IMR-90 (cell line): ENCODE measurements at regions not wholly inside any gene's neighbourhood (a gene's known extent, or its start where the extent isn't known, plus 50 kb on each side); places are given as distances from the start of the nearest gene placed in this dataset.

Experiments used
- ATAC-seq: fragments of 200-7000 bp; cut with Tn5 transposase; 2 replicates; pipeline ENCODE4 v1.9.1; 2020; ENCODE audit warnings: low read depth, mild to moderate bottlenecking, moderate library complexity
- BruUV-seq: library from RNA; stranded (reverse); fragments of 400-500 nt; replicated peaks from 2 replicates; lab custom pipeline; 2021; lab: Mats Ljungman, UMichigan
- CTCF ChIA-PET: fragments of 300-600 bp; formaldehyde crosslinking; extraction: SDS; loops from one replicate; lab custom pipeline; 2021; ENCODE audit warnings: antibody characterized with exemption; lab: Yijun Ruan, JAX
- POLR2A ChIA-PET: fragments of 300-600 bp; sonication (Branson Sonifier 250); formaldehyde crosslinking; loops from one replicate; lab custom pipeline; 2022; ENCODE audit warnings: antibody characterized with exemption; ENCODE audit not compliant: unreplicated experiment; lab: Charles Lee
- DNase-seq: peaks from one replicate; pipeline ENCODE4 v3.0.0; 2013
- H2AFZ ChIP-seq: replicated peaks from 2 replicates; pipeline ENCODE3; 2013; ENCODE audit warnings: low read length, mild to moderate bottlenecking; ENCODE audit not compliant: poor library complexity
- H2AK5ac ChIP-seq: 2 replicates; pipeline ENCODE4 v1.6.1; 2013; ENCODE audit warnings: low read depth, low read length, inconsistent platforms
- H2AK9ac ChIP-seq: replicated peaks from 2 replicates; pipeline ENCODE3; 2013; ENCODE audit warnings: mild to moderate bottlenecking, low read depth, low read length, moderate library complexity; ENCODE audit not compliant: poor library complexity
- H2BK120ac ChIP-seq: 2 replicates; pipeline ENCODE4 v1.6.1; 2013; ENCODE audit warnings: low read depth, low read length, inconsistent platforms
- H2BK15ac ChIP-seq: 3 replicates; pipeline ENCODE4 v1.6.1; 2013; ENCODE audit warnings: low read depth, low read length, inconsistent platforms
- H2BK20ac ChIP-seq: 2 replicates; pipeline ENCODE4 v1.6.1; 2013; ENCODE audit warnings: low read depth, mild to moderate bottlenecking, inconsistent platforms, low read length, moderate library complexity
- H2BK5ac ChIP-seq: 2 replicates; pipeline ENCODE4 v1.6.1; 2013; ENCODE audit warnings: mild to moderate bottlenecking, low read depth, low read length, inconsistent platforms; ENCODE audit not compliant: poor library complexity, severe bottlenecking
- H3K14ac ChIP-seq: replicated peaks from 2 replicates; pipeline ENCODE4 v1.6.1; 2013; ENCODE audit warnings: low read depth, low read length, inconsistent platforms
- H3K18ac ChIP-seq: 2 replicates; pipeline ENCODE4 v1.6.1; 2013; ENCODE audit warnings: low read depth, low read length, control low read depth
- H3K23ac ChIP-seq: 2 replicates; pipeline ENCODE4 v1.6.1; 2013; ENCODE audit warnings: low read depth, low read length, inconsistent platforms
- H3K27ac ChIP-seq: 2 replicates; pipeline ENCODE4 v1.5.1; 2013; ENCODE audit warnings: mild to moderate bottlenecking, control low read depth, low read length; ENCODE audit not compliant: insufficient read depth
- H3K27me3 ChIP-seq: 2 replicates; pipeline ENCODE4 v1.6.1; 2013; ENCODE audit warnings: low read length; ENCODE audit not compliant: control insufficient read depth, insufficient read depth
- H3K36me3 ChIP-seq: 2 replicates; pipeline ENCODE4 v1.6.1; 2013; ENCODE audit warnings: low read length, mixed read lengths; ENCODE audit not compliant: control insufficient read depth, insufficient read depth
- H3K4ac ChIP-seq: 2 replicates; pipeline ENCODE4 v1.6.1; 2013; ENCODE audit warnings: low read depth, low read length, inconsistent platforms
- H3K4me1 ChIP-seq: 2 replicates; pipeline ENCODE4 v1.6.1; 2013; ENCODE audit warnings: low read length, mixed read lengths; ENCODE audit not compliant: control insufficient read depth, insufficient read depth
- H3K4me2 ChIP-seq: 2 replicates; pipeline ENCODE4 v1.6.1; 2013; ENCODE audit warnings: low read depth, mild to moderate bottlenecking, control low read depth, low read length, moderate library complexity
- H3K4me3 ChIP-seq: 2 replicates; pipeline ENCODE4 v1.5.1; 2013; ENCODE audit warnings: low read depth, mild to moderate bottlenecking, control low read depth, low read length, moderate library complexity; ENCODE audit not compliant: insufficient read depth
- H3K56ac ChIP-seq: 2 replicates; pipeline ENCODE4 v1.6.1; 2013; ENCODE audit warnings: low read length, inconsistent platforms; ENCODE audit not compliant: insufficient read depth; ENCODE audit errors: extremely low read depth
- H3K79me1 ChIP-seq, 2 experiments: 2 replicates each; pipeline ENCODE4 v1.6.1; 2013; ENCODE audit warnings: low read length in 2 of 2, inconsistent platforms in 1 of 2, low read depth in 1 of 2
- H3K9ac ChIP-seq: 2 replicates; pipeline ENCODE4 v1.6.1; 2013; ENCODE audit warnings: low read depth, low read length, control low read depth
- H3K9me1 ChIP-seq: 2 replicates; pipeline ENCODE4 v1.6.1; 2013; ENCODE audit warnings: low read length, inconsistent platforms; ENCODE audit not compliant: insufficient read depth
- H3K9me3 ChIP-seq: 2 replicates; pipeline ENCODE4 v1.6.1; 2013; ENCODE audit warnings: low read length; ENCODE audit not compliant: control insufficient read depth, insufficient read depth
- H4K20me1 ChIP-seq: 2 replicates; pipeline ENCODE4 v1.6.1; 2013; ENCODE audit warnings: low read length, inconsistent platforms; ENCODE audit not compliant: insufficient read depth
- H4K5ac ChIP-seq: 2 replicates; pipeline ENCODE4 v1.6.1; 2013; ENCODE audit warnings: mild to moderate bottlenecking, low read depth, low read length, control low read depth
- H4K8ac ChIP-seq, 2 experiments: 2 replicates each; pipeline ENCODE4 v1.6.1; 2013; ENCODE audit warnings: low read depth in 2 of 2, low read length in 2 of 2, control low read depth in 1 of 2, inconsistent platforms in 1 of 2
- H4K91ac ChIP-seq: 2 replicates; pipeline ENCODE4 v1.6.1; 2013; ENCODE audit warnings: low read depth, low read length, inconsistent platforms; ENCODE audit not compliant: insufficient read depth
- CEBPB ChIP-seq: IDR thresholded peaks from 2 replicates; pipeline ENCODE4 v1.6.1; 2012; ENCODE audit warnings: low read depth, low read length, improper control_type of control experiment
- FOS ChIP-seq: fragments of 150-350 bp; IDR thresholded peaks from 2 replicates; pipeline ENCODE4 v1.6.1; 2016; ENCODE audit warnings: low read depth, low read length
- MAZ ChIP-seq: IDR thresholded peaks from 2 replicates; pipeline ENCODE4 v1.6.1; 2012; ENCODE audit warnings: low read depth, mild to moderate bottlenecking, low read length, improper control_type of control experiment, moderate library complexity, borderline replicate concordance
- MXI1 ChIP-seq: IDR thresholded peaks from 2 replicates; pipeline ENCODE4 v1.6.1; 2012; ENCODE audit warnings: low read depth, mild to moderate bottlenecking, low read length, moderate library complexity, borderline replicate concordance
- NFE2L2 ChIP-seq: fragments of 150-350 bp; IDR thresholded peaks from 2 replicates; pipeline ENCODE4 v1.6.1; 2016; ENCODE audit warnings: low read depth, mild to moderate bottlenecking, low read length
- RAD21 ChIP-seq: IDR thresholded peaks from 2 replicates; pipeline ENCODE4 v1.6.1; 2012; ENCODE audit warnings: low read length, improper control_type of control experiment
- RCOR1 ChIP-seq: IDR thresholded peaks from 2 replicates; pipeline ENCODE4 v1.6.1; 2012; ENCODE audit warnings: mild to moderate bottlenecking, low read length, improper control_type of control experiment; ENCODE audit not compliant: insufficient replicate concordance
- RFX5 ChIP-seq: IDR thresholded peaks from 2 replicates; pipeline ENCODE4 v1.8.0; 2012; ENCODE audit warnings: low read depth, mild to moderate bottlenecking, low read length, moderate library complexity
- SMC3 ChIP-seq: fragments of 150-350 bp; IDR thresholded peaks from 2 replicates; pipeline ENCODE4 v1.6.1; 2016; ENCODE audit warnings: low read depth, mild to moderate bottlenecking, antibody characterized with exemption, low read length, moderate library complexity
- dilution Hi-C: fragments of 300-500 bp; cut with HindIII; formaldehyde crosslinking; loops from one replicate; pipeline ENCODE4 v1.14.3; 2018; ENCODE audit warnings: low sequenced_read_pairs; ENCODE audit not compliant: unreplicated experiment
- in situ Hi-C: fragments of 300-500 bp; cut with MboI; formaldehyde crosslinking; loops from 3 replicates; pipeline ENCODE4 v1.14.3; 2019; ENCODE audit warnings: low sequenced_read_pairs, inconsistent platforms, mixed read lengths
- intact Hi-C: fragments of 100-400 bp; cut with micrococcal nuclease; formaldehyde crosslinking; loops from 2 replicates; pipeline ENCODE4 v1.10.0; 2022
- TF ChIP-seq, protein P1 (sequence below): fragments of 150-350 bp; IDR thresholded peaks from 2 replicates; pipeline ENCODE4 v1.6.1; 2017; ENCODE audit warnings: mild to moderate bottlenecking, antibody characterized with exemption, low read length, low read depth
- TF ChIP-seq, protein P2 (sequence below): fragments of 150-350 bp; IDR thresholded peaks from 2 replicates; pipeline ENCODE4 v1.6.1; 2016; ENCODE audit warnings: low read depth, mild to moderate bottlenecking, low read length, moderate library complexity, borderline replicate concordance

DNA sequence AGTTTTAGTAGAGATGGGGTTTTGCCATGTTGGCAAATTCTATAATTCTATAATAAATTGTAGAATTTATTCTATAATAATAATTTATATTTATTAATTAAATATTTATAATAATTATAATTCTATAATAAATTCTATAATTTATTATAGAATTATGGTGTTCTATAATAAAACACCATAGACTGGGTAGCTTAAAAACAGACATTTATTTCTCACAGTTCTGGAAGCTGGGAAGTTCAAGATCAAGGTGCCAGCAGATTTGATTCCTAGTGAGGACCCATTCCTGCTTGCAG, 130.9 kb upstream of the PELI1 start:
- H3K14ac ChIP-seq = no peak overlapping the region
- no peak overlapping the region for H3K23ac ChIP-seq
- H3K56ac ChIP-seq = no peak overlapping the region
- H2BK120ac ChIP-seq = peak overlapping the region; percentile 84
- H3K18ac ChIP-seq = no peak overlapping the region
- H2BK5ac ChIP-seq = no peak overlapping the region
- no peak overlapping the region for H3K27ac ChIP-seq
- peaks cover 23% of the 10 kb centered on the region for H3K9me1 ChIP-seq
- H3K9me3 ChIP-seq = no peaks in the 10 kb centered on the region
- H3K4ac ChIP-seq = peak overlapping the region; percentile 44; the same call in 1 of the 2 replicates
- H3K4me3 ChIP-seq = no peak overlapping the region
- dilution Hi-C loops (no loop called here), in situ Hi-C loops (no loop called here), intact Hi-C loops (no loop called here)
- no peak overlapping the region for H3K9ac ChIP-seq
- H4K5ac ChIP-seq = no peak overlapping the region
- H3K36me3 ChIP-seq = no peaks in the 10 kb centered on the region
- no TSS peak for BruUV-seq
- peak overlapping the region; percentile 88; the same call in 1 of the 2 replicates for H2BK20ac ChIP-seq
- H4K91ac ChIP-seq = peak overlapping the region; percentile 76; the same call in 1 of the 2 replicates
- peaks cover 27% of the 10 kb centered on the region for H3K4me1 ChIP-seq
- H2AK9ac ChIP-seq = no peak overlapping the region
- no peak for DNase-seq
- H4K20me1 ChIP-seq = no peaks in the 10 kb centered on the region
- ATAC-seq = no peak
- no peak overlapping the region for H4K8ac ChIP-seq
- no peaks in the 10 kb centered on the region for H3K79me1 ChIP-seq
- H2AFZ ChIP-seq = no peak overlapping the region
- no peaks in the 10 kb centered on the region for H3K27me3 ChIP-seq
- H2AK5ac ChIP-seq = peak overlapping the region; percentile 64; the same call in 1 of the 2 replicates
- H3K4me2 ChIP-seq = no peak overlapping the region
- ChIA-PET POLR2A (no interaction called here), CTCF (no interaction called here)
- no peak for TF ChIP-seq MAZ
- TF ChIP-seq, protein P1, sequence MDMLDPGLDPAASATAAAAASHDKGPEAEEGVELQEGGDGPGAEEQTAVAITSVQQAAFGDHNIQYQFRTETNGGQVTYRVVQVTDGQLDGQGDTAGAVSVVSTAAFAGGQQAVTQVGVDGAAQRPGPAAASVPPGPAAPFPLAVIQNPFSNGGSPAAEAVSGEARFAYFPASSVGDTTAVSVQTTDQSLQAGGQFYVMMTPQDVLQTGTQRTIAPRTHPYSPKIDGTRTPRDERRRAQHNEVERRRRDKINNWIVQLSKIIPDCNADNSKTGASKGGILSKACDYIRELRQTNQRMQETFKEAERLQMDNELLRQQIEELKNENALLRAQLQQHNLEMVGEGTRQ = no peak
- TF ChIP-seq RFX5 = no peak
- no peak for TF ChIP-seq NFE2L2
- no peak for TF ChIP-seq RAD21
- TF ChIP-seq RCOR1 = no peak
- no peak for TF ChIP-seq MXI1
- TF ChIP-seq, protein P2, sequence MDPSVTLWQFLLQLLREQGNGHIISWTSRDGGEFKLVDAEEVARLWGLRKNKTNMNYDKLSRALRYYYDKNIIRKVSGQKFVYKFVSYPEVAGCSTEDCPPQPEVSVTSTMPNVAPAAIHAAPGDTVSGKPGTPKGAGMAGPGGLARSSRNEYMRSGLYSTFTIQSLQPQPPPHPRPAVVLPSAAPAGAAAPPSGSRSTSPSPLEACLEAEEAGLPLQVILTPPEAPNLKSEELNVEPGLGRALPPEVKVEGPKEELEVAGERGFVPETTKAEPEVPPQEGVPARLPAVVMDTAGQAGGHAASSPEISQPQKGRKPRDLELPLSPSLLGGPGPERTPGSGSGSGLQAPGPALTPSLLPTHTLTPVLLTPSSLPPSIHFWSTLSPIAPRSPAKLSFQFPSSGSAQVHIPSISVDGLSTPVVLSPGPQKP = no peak
- TF ChIP-seq FOS = no peak
- TF ChIP-seq SMC3 = no peak
- TF ChIP-seq CEBPB = no peak
- peak overlapping the region; percentile 90; the same call in 1 of the 3 replicates for H2BK15ac ChIP-seq
